ENCODE measurements at regions not wholly inside any gene's neighbourhood (a gene's known extent, or its start where the extent isn't known, plus 50 kb on each side); places are given as distances from the start of the nearest gene placed in this dataset.

DNA sequence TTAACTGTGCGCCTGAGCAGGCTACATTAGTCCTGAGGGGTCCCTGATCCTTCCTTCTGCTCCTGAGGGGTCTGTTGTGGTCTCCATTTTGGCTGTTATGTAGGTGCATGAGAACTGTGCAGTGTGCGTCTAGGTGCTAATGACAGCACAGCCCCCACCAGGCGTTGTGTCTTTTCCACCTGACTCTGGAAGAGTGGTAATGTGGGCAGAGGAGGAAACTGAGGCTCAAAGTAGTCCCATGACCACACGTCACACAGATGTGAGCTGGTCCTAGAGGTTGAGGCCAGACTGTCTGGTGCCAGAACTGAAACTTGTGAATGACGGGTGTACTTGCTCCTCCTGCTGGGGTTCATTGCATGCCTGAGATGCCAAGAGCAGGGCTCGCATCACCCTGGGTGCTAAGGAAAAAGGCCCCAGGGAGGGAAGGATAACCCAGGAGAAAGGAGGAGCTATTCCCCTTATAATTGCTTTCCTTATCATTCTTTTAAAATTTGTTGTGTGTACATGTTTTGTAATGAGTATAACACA, 111.8 kb downstream of the SLC25A47 start:
- TF ChIP-seq, protein P1, sequence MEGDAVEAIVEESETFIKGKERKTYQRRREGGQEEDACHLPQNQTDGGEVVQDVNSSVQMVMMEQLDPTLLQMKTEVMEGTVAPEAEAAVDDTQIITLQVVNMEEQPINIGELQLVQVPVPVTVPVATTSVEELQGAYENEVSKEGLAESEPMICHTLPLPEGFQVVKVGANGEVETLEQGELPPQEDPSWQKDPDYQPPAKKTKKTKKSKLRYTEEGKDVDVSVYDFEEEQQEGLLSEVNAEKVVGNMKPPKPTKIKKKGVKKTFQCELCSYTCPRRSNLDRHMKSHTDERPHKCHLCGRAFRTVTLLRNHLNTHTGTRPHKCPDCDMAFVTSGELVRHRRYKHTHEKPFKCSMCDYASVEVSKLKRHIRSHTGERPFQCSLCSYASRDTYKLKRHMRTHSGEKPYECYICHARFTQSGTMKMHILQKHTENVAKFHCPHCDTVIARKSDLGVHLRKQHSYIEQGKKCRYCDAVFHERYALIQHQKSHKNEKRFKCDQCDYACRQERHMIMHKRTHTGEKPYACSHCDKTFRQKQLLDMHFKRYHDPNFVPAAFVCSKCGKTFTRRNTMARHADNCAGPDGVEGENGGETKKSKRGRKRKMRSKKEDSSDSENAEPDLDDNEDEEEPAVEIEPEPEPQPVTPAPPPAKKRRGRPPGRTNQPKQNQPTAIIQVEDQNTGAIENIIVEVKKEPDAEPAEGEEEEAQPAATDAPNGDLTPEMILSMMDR (IDR thresholded peaks at IDR 0.05; ENCODE audit: low read depth, low read length, poor library complexity, severe bottlenecking) = no peak
- no peak for TF ChIP-seq EZH2phosphoT487 (IDR thresholded peaks at IDR 0.05; ENCODE audit: borderline replicate concordance, low read length)
- H3K27me3 ChIP-seq (ENCODE audit: control insufficient read depth, low read length) = no peaks in the 10 kb centered on the region; the same call in 1 of the 2 replicates
- no peak overlapping the region for H3K4me3 ChIP-seq (ENCODE audit: low read length)
- no peak overlapping the region for H3K27ac ChIP-seq (ENCODE audit: low read depth, low read length)
- no peaks in the 10 kb centered on the region for H3K9me2 ChIP-seq (replicated peaks; ENCODE audit: control insufficient read depth, low read length)
- H3K9me3 ChIP-seq (ENCODE audit: control insufficient read depth, insufficient read depth, low read length) = no peaks in the 10 kb centered on the region
- no peaks in the 10 kb centered on the region for H3F3A ChIP-seq (ENCODE audit: control insufficient read depth, insufficient read depth)
- no peaks in the 10 kb centered on the region for H4K20me1 ChIP-seq (ENCODE audit: control insufficient read depth, insufficient read depth, low read depth, low read length)
- H3K4me2 ChIP-seq (ENCODE audit: low read length) = no peak overlapping the region
- H3K4me1 ChIP-seq (ENCODE audit: control insufficient read depth, low read length) = no peaks in the 10 kb centered on the region
- no peaks in the 10 kb centered on the region for H3K79me2 ChIP-seq (ENCODE audit: control insufficient read depth, low read length)
- no peaks in the 10 kb centered on the region for H3K36me3 ChIP-seq (ENCODE audit: control insufficient read depth, low read length)

DNA sequence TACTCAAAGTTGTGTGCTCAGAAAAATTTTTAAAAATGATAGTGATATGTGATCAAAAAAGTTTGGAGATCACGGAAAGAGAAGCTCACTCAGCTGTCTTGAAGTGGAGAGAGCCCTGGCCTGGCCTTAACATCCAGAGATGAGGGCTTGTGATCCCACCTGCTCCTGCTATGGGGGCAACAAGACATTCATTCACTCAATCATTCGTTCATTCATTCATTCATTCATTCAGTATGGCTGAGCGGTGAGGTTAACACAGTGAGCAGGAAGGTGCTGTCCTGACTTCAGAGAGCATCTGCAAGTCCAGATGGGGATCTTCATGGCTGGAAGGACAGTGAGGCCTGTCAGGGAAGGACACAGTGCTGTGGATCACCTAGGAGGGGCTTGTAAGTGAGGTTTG, 112.3 kb downstream of the SLC25A47 start:
- H3K4me3 ChIP-seq (ENCODE audit: low read length) = no peak overlapping the region
- H3K9me3 ChIP-seq (ENCODE audit: control insufficient read depth, insufficient read depth, low read length) = no peaks in the 10 kb centered on the region
- no peaks in the 10 kb centered on the region for H3K36me3 ChIP-seq (ENCODE audit: control insufficient read depth, low read length)
- no peaks in the 10 kb centered on the region for H4K20me1 ChIP-seq (ENCODE audit: control insufficient read depth, insufficient read depth, low read depth, low read length)
- no peaks in the 10 kb centered on the region; the same call in 1 of the 2 replicates for H3K27me3 ChIP-seq (ENCODE audit: control insufficient read depth, low read length)
- no peak overlapping the region for H3K4me2 ChIP-seq (ENCODE audit: low read length)
- H3K79me2 ChIP-seq (ENCODE audit: control insufficient read depth, low read length) = no peaks in the 10 kb centered on the region
- H3F3A ChIP-seq (ENCODE audit: control insufficient read depth, insufficient read depth) = no peaks in the 10 kb centered on the region
- no peaks in the 10 kb centered on the region for H3K9me2 ChIP-seq (replicated peaks; ENCODE audit: control insufficient read depth, low read length)
- H3K4me1 ChIP-seq (ENCODE audit: control insufficient read depth, low read length) = no peaks in the 10 kb centered on the region
- no peak for TF ChIP-seq EZH2phosphoT487 (IDR thresholded peaks at IDR 0.05; ENCODE audit: borderline replicate concordance, low read length)
- TF ChIP-seq, protein P1 (IDR thresholded peaks at IDR 0.05; ENCODE audit: low read depth, low read length, poor library complexity, severe bottlenecking) = no peak
- H3K27ac ChIP-seq (ENCODE audit: low read depth, low read length) = no peak overlapping the region

DNA sequence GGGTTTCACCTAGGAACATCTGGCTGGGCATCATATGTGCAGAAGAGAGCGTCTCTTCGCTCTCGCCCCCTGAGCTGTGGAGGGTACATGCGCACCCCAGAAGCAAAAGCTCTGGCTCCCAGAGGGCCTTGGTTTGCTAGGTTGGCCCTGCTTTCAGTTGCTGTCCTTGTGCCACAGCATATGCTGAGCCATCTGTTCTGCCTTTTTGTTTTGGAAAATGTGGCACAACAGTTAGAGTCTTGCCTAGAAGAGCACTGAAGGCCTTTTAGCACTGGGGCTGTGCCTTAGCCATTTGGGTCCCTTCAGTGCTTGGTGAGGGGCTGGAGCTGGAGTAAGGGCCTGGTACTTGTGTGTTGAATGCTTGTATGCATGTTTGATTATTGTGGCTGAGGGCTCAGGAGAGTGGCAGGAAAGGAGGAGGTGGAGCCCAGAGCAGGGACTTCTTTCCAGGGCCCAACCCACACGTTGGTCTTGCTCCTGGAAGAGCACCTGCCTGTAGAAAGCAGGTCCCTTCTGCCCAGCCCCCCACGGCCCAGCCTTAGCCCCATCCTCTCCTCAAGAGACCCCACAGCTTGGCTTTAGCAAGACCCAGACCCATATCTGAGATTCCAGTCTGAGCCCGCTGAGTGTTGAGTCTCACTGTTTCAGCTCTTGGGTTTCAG, 113.7 kb downstream of the SLC25A47 start:
- Histone ChIP-seq H3K9me2 (replicated peaks; ENCODE audit: control insufficient read depth, low read length) (no peaks in the 10 kb centered on the region), H3K9me3 (ENCODE audit: control insufficient read depth, insufficient read depth, low read length) (no peaks in the 10 kb centered on the region), H3K27me3 (ENCODE audit: control insufficient read depth, low read length) (no peaks in the 10 kb centered on the region; the same call in 1 of the 2 replicates), H3K27ac (ENCODE audit: low read depth, low read length) (no peak overlapping the region), H3K4me2 (ENCODE audit: low read length) (no peak overlapping the region), H3K36me3 (ENCODE audit: control insufficient read depth, low read length) (no peaks in the 10 kb centered on the region), H3K4me1 (ENCODE audit: control insufficient read depth, low read length) (no peaks in the 10 kb centered on the region), H4K20me1 (ENCODE audit: control insufficient read depth, insufficient read depth, low read depth, low read length) (no peaks in the 10 kb centered on the region), H3F3A (ENCODE audit: control insufficient read depth, insufficient read depth) (no peaks in the 10 kb centered on the region), H3K79me2 (ENCODE audit: control insufficient read depth, low read length) (no peaks in the 10 kb centered on the region), H3K4me3 (ENCODE audit: low read length) (no peak overlapping the region)
- TF ChIP-seq EZH2phosphoT487 (IDR thresholded peaks at IDR 0.05; ENCODE audit: borderline replicate concordance, low read length) = no peak
- TF ChIP-seq, protein P1 (IDR thresholded peaks at IDR 0.05; ENCODE audit: low read depth, low read length, poor library complexity, severe bottlenecking) = no peak

Data from DOHH2 (cell line).